ENCODE measurements at regions not wholly inside any gene's neighbourhood (a gene's known extent, or its start where the extent isn't known, plus 50 kb on each side); places are given as distances from the start of the nearest gene placed in this dataset.
"Not testable (repeated sequence)": the region's sequence is repeated elsewhere in the genome, so short reads cannot be mapped to it uniquely, and the experiment has no call there.

GRCh38 chr6:170057034-170057734 is 233.7 kb downstream of the DLL1 start:
- no peak for DNase-seq
- Histone ChIP-seq H3K79me1 (ENCODE audit: low read length) (no peaks in the 10 kb centered on the region), H3K4me2 (ENCODE audit: low read length) (no peak overlapping the region), H3K14ac (ENCODE audit: low read length) (no peak overlapping the region), H3K79me2 (ENCODE audit: control insufficient read depth, insufficient read depth, low read length, poor library complexity) (no peaks in the 10 kb centered on the region), H3K23ac (ENCODE audit: low read length) (no peak overlapping the region), H3K9me3 (ENCODE audit: insufficient read depth, low read depth, low read length) (peaks cover 3% of the 10 kb centered on the region), H4K91ac (ENCODE audit: low read depth, low read length) (no peak overlapping the region), H4K8ac (ENCODE audit: low read depth, low read length) (no peak overlapping the region), H3K4ac (ENCODE audit: low read depth, low read length) (no peak overlapping the region), H2AK5ac (ENCODE audit: low read length) (no peak overlapping the region), H3K18ac (ENCODE audit: low read length) (no peak overlapping the region), H3K36me3 (ENCODE audit: control insufficient read depth in 1 of 2, insufficient read depth in 2 of 2, low read length in 2 of 2) (no peaks in the 10 kb centered on the region), H2BK12ac (ENCODE audit: low read length) (no peak overlapping the region), H3K9ac (ENCODE audit: low read length) (no peak overlapping the region), H3K27me3 (ENCODE audit: insufficient read depth, low read length) (no peaks in the 10 kb centered on the region), H2AFZ (ENCODE audit: insufficient read depth, low read length, poor library complexity) (no peak overlapping the region), H2BK120ac (ENCODE audit: insufficient read depth, low read length, poor library complexity) (no peak overlapping the region), H3K4me1 (ENCODE audit: control insufficient read depth in 1 of 2, insufficient read depth in 2 of 2, low read length in 2 of 2) (peaks cover 0 to 2% of the 10 kb centered on the region in 2 experiments), H3K4me3 (ENCODE audit: low read depth, low read length) (no peak overlapping the region), H4K12ac (ENCODE audit: low read depth, low read length) (no peak overlapping the region), H2BK5ac (ENCODE audit: low read depth, low read length, poor library complexity) (no peak overlapping the region), H3K27ac (ENCODE audit: low read depth, low read length) (no peak overlapping the region)
- no CpG with 5 or more reads among the region's 16 CpGs for WGBS (ENCODE audit: extremely low coverage, insufficient coverage, insufficient read length)

GRCh38 chr6:170056278-170056711 is 234.6 kb downstream of the DLL1 start:
- H4K12ac ChIP-seq (ENCODE audit: low read depth, low read length): no peak overlapping the region
- H3K18ac ChIP-seq (ENCODE audit: low read length): no peak overlapping the region
- H3K4me3 ChIP-seq (ENCODE audit: low read depth, low read length): no peak overlapping the region

GRCh38 chr6:170055797-170056196 is 235.1 kb downstream of the DLL1 start:
- not testable (repeated sequence) for H3K18ac ChIP-seq (ENCODE audit: low read length); H2AK5ac ChIP-seq (ENCODE audit: low read length); H3K27ac ChIP-seq (ENCODE audit: low read depth, low read length); H4K8ac ChIP-seq (ENCODE audit: low read depth, low read length); H3K4me1 ChIP-seq (ENCODE audit: control insufficient read depth in 1 of 2, insufficient read depth in 2 of 2, low read length in 2 of 2); H3K4ac ChIP-seq (ENCODE audit: low read depth, low read length); H3K36me3 ChIP-seq (ENCODE audit: control insufficient read depth in 1 of 2, insufficient read depth in 2 of 2, low read length in 2 of 2); H3K4me3 ChIP-seq (ENCODE audit: low read depth, low read length); DNase-seq; H4K12ac ChIP-seq (ENCODE audit: low read depth, low read length); H3K4me2 ChIP-seq (ENCODE audit: low read length); H3K79me2 ChIP-seq (ENCODE audit: control insufficient read depth, insufficient read depth, low read length, poor library complexity); H3K9me3 ChIP-seq (ENCODE audit: insufficient read depth, low read depth, low read length); H3K27me3 ChIP-seq (ENCODE audit: insufficient read depth, low read length); H3K23ac ChIP-seq (ENCODE audit: low read length); H3K9ac ChIP-seq (ENCODE audit: low read length); H2BK5ac ChIP-seq (ENCODE audit: low read depth, low read length, poor library complexity); H3K79me1 ChIP-seq (ENCODE audit: low read length); H3K14ac ChIP-seq (ENCODE audit: low read length); H2AFZ ChIP-seq (ENCODE audit: insufficient read depth, low read length, poor library complexity); H4K91ac ChIP-seq (ENCODE audit: low read depth, low read length); H2BK120ac ChIP-seq (ENCODE audit: insufficient read depth, low read length, poor library complexity); H2BK12ac ChIP-seq (ENCODE audit: low read length)
- no CpG with 5 or more reads among the region's 14 CpGs for WGBS (ENCODE audit: extremely low coverage, insufficient coverage, insufficient read length)

More at GRCh38 chr6:170056278-170056711, 234.6 kb downstream of the DLL1 start:
- no peak overlapping the region for H2BK12ac ChIP-seq (ENCODE audit: low read length)
- H3K27ac ChIP-seq (ENCODE audit: low read depth, low read length): no peak overlapping the region
- no peak overlapping the region for H4K8ac ChIP-seq (ENCODE audit: low read depth, low read length)
- H2AFZ ChIP-seq (ENCODE audit: insufficient read depth, low read length, poor library complexity): no peak overlapping the region
- no peak for DNase-seq
- H3K4me2 ChIP-seq (ENCODE audit: low read length): no peak overlapping the region
- no peak overlapping the region for H2BK5ac ChIP-seq (ENCODE audit: low read depth, low read length, poor library complexity)
- peaks cover 3% of the 10 kb centered on the region for H3K9me3 ChIP-seq (ENCODE audit: insufficient read depth, low read depth, low read length)
- no peak overlapping the region for H3K14ac ChIP-seq (ENCODE audit: low read length)
- no peaks in the 10 kb centered on the region for H3K27me3 ChIP-seq (ENCODE audit: insufficient read depth, low read length)
- no peak overlapping the region for H3K9ac ChIP-seq (ENCODE audit: low read length)
- H3K4me1 ChIP-seq (ENCODE audit: control insufficient read depth in 1 of 2, insufficient read depth in 2 of 2, low read length in 2 of 2): no peaks in the 10 kb centered on the region
- no peaks in the 10 kb centered on the region for H3K36me3 ChIP-seq (ENCODE audit: control insufficient read depth in 1 of 2, insufficient read depth in 2 of 2, low read length in 2 of 2)
- no peak overlapping the region for H4K91ac ChIP-seq (ENCODE audit: low read depth, low read length)
- no CpG with 5 or more reads among the region's 11 CpGs for WGBS (ENCODE audit: extremely low coverage, insufficient coverage, insufficient read length)
- no peak overlapping the region for H3K23ac ChIP-seq (ENCODE audit: low read length)
- no peaks in the 10 kb centered on the region for H3K79me1 ChIP-seq (ENCODE audit: low read length)
- no peaks in the 10 kb centered on the region for H3K79me2 ChIP-seq (ENCODE audit: control insufficient read depth, insufficient read depth, low read length, poor library complexity)
- no peak overlapping the region for H3K4ac ChIP-seq (ENCODE audit: low read depth, low read length)
- no peak overlapping the region for H2AK5ac ChIP-seq (ENCODE audit: low read length)
- no peak overlapping the region for H2BK120ac ChIP-seq (ENCODE audit: insufficient read depth, low read length, poor library complexity)

DNA sequence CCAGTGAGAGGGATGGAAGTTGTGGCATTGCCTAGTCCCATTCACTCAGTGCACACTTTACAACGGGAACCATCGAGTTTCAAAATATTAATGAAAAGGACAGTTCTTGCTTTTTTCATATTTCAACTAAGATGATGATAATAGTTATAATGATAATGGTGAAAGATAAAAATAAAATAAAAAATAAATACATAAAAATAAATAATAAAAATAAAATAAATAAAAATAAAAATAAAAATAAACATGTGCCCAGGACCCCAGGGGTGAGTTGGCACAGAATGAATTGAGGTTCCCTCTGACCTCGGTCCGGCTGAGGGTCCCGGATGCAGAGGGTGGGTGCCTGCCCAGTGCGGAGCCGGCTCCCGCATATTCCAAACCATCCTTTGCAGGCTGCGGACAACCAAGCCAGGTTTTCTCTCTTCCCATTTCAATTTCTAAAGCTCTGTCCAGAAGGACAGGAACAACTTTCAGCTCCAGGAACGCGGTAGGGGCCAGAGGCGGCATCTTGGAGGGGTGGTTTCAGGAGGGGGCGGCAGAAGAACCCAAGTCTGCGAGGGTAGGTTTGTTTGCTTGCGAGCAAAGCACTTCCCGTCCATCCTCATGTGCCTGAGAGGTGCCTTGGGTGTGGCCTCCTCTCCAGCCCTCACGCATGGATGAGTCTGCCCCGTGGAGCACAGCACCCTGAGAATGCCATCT is 236.8 kb downstream of the DLL1 start:
- Histone ChIP-seq H3K9me3 (ENCODE audit: insufficient read depth, low read depth, low read length) (peaks cover 3% of the 10 kb centered on the region), H3K9ac (ENCODE audit: low read length) (no peak overlapping the region), H3K18ac (ENCODE audit: low read length) (no peak overlapping the region), H3K27me3 (ENCODE audit: insufficient read depth, low read length) (no peaks in the 10 kb centered on the region), H3K23ac (ENCODE audit: low read length) (no peak overlapping the region), H2BK120ac (ENCODE audit: insufficient read depth, low read length, poor library complexity) (no peak overlapping the region), H2BK5ac (ENCODE audit: low read depth, low read length, poor library complexity) (no peak overlapping the region), H4K91ac (ENCODE audit: low read depth, low read length) (no peak overlapping the region), H3K4me1 (ENCODE audit: control insufficient read depth in 1 of 2, insufficient read depth in 2 of 2, low read length in 2 of 2) (no peaks in the 10 kb centered on the region), H4K12ac (ENCODE audit: low read depth, low read length) (no peak overlapping the region), H3K4me3 (ENCODE audit: low read depth, low read length) (no peak overlapping the region), H2AFZ (ENCODE audit: insufficient read depth, low read length, poor library complexity) (no peak overlapping the region), H3K27ac (ENCODE audit: low read depth, low read length) (no peak overlapping the region), H3K4me2 (ENCODE audit: low read length) (no peak overlapping the region), H3K79me2 (ENCODE audit: control insufficient read depth, insufficient read depth, low read length, poor library complexity) (no peaks in the 10 kb centered on the region), H2BK12ac (ENCODE audit: low read length) (no peak overlapping the region), H3K36me3 (ENCODE audit: control insufficient read depth in 1 of 2, insufficient read depth in 2 of 2, low read length in 2 of 2) (no peaks in the 10 kb centered on the region), H3K14ac (ENCODE audit: low read length) (no peak overlapping the region), H4K8ac (ENCODE audit: low read depth, low read length) (no peak overlapping the region), H2AK5ac (ENCODE audit: low read length) (no peak overlapping the region), H3K4ac (ENCODE audit: low read depth, low read length) (no peak overlapping the region), H3K79me1 (ENCODE audit: low read length) (no peaks in the 10 kb centered on the region)
- DNase-seq: no peak
- WGBS (ENCODE audit: extremely low coverage, insufficient coverage, insufficient read length): no CpG with 5 or more reads among the region's 18 CpGs

All from trophoblast cell (in vitro differentiated cells and primary cell).